HCT116 (cell line): ENCODE measurements at regions not wholly inside any gene's neighbourhood (a gene's known extent, or its start where the extent isn't known, plus 50 kb on each side); places are given as distances from the start of the nearest gene placed in this dataset.

Experiments used
- ATAC-seq: fragments of 200-7000 bp; cut with Tn5 transposase; 2 replicates; pipeline ENCODE4 v1.9.1; 2020; ENCODE audit warnings: mild to moderate bottlenecking, moderate library complexity
- BruUV-seq: library from RNA; stranded (reverse); fragments of 400-500 nt; replicated peaks from 2 replicates; lab custom pipeline; 2021; lab: Mats Ljungman, UMichigan
- CTCF ChIA-PET: fragments of 300-600 bp; sonication (Branson Sonifier 250); formaldehyde crosslinking; loops from one replicate; lab custom pipeline; 2021; ENCODE audit warnings: antibody characterized with exemption; lab: Charles Lee
- POLR2A ChIA-PET: fragments of 300-600, 350-600 bp; sonication (Branson Sonifier 250); formaldehyde crosslinking; loops from one replicate; lab custom pipeline; 2021; ENCODE audit warnings: antibody characterized with exemption; lab: Charles Lee
- RAD21 ChIA-PET, 2 experiments: fragments of 300-600 bp; sonication (Branson Sonifier 250); formaldehyde crosslinking; loops; one replicate each; lab custom pipeline; 2023; ENCODE audit warnings: low total read pairs in 2 of 2; ENCODE audit not compliant: uncharacterized antibody in 2 of 2, unreplicated experiment in 2 of 2, low non-redundant PET in 1 of 2; lab: Charles Lee
- DNase-seq: peaks from one replicate; pipeline ENCODE4 v3.0.0-alpha.2; 2010; ENCODE audit warnings: low read depth, low spot score
- H2AFZ ChIP-seq: fragments of 200-600 bp; shearing (Covaris generic), sonication (generic); 2 replicates; pipeline ENCODE4 v1.6.1; 2017; ENCODE audit warnings: low read depth, mixed run types, mixed read lengths, antibody characterized with exemption, low read length; ENCODE audit not compliant: poor library complexity, severe bottlenecking
- H3K27ac ChIP-seq: 2 replicates; pipeline ENCODE4 v1.5.1; 2012; ENCODE audit warnings: low read depth, low read length
- H3K27me3 ChIP-seq: fragments of 200-600 bp; sonication (generic); 2 replicates; pipeline ENCODE4 v1.6.1; 2016; ENCODE audit warnings: mixed run types, low read length, mixed read lengths; ENCODE audit not compliant: insufficient read depth
- H3K36me3 ChIP-seq, 2 experiments: fragments of 200-500 bp in 1 of 2; fragments of 200-600 bp in 1 of 2; sonication (Bioruptor generic) in 1 of 2; sonication (generic) in 1 of 2; 2 replicates each; pipeline versions ENCODE4 v1.5.1 to v1.6.1; 2014 to 2016; ENCODE audit warnings: low read length in 2 of 2, inconsistent platforms in 1 of 2, mixed read lengths in 1 of 2, mixed run types in 1 of 2; ENCODE audit not compliant: insufficient read depth in 2 of 2, control insufficient read depth in 1 of 2
- H3K4me1 ChIP-seq, 2 experiments: fragments of 200-600 bp in 1 of 2; sonication (generic) in 1 of 2; 2 replicates each; pipeline versions ENCODE4 v1.5.1 to v1.6.1; 2012 to 2017; ENCODE audit warnings: low read length in 2 of 2, inconsistent platforms in 1 of 2, mild to moderate bottlenecking in 1 of 2, mixed read lengths in 1 of 2, mixed run types in 1 of 2, moderate library complexity in 1 of 2; ENCODE audit not compliant: insufficient read depth in 2 of 2, control insufficient read depth in 1 of 2
- H3K4me2 ChIP-seq: fragments of 200-600 bp; sonication (generic); 2 replicates; pipeline ENCODE4 v1.6.1; 2017; ENCODE audit warnings: mixed run types, low read length, mixed read lengths
- H3K4me3 ChIP-seq, 2 experiments: fragments of 200-600 bp in 1 of 2; sonication (generic) in 1 of 2; replicated peaks in 1 of 2; 2 replicates each; pipeline ENCODE4 v1.5.1; 2011 to 2016; ENCODE audit warnings: low read length in 2 of 2, control low read depth in 1 of 2, low read depth in 1 of 2, mild to moderate bottlenecking in 1 of 2, mixed read lengths in 1 of 2, mixed run types in 1 of 2
- H3K79me2 ChIP-seq: fragments of 200-600 bp; sonication (generic); 2 replicates; pipeline ENCODE4 v1.6.1; 2017; ENCODE audit warnings: mild to moderate bottlenecking, mixed run types, low read length, moderate library complexity, mixed read lengths; ENCODE audit not compliant: insufficient read depth
- H3K9ac ChIP-seq: fragments of 200-600 bp; sonication (generic); 2 replicates; pipeline ENCODE4 v1.6.1; 2016; ENCODE audit warnings: low read length, mixed read lengths
- H3K9me2 ChIP-seq: fragments of 200-600 bp; sonication (generic), shearing (Covaris generic); 2 replicates; pipeline ENCODE4 v1.6.1; 2017; ENCODE audit warnings: mixed run types, mild to moderate bottlenecking, moderate library complexity; ENCODE audit not compliant: insufficient read depth
- H3K9me3 ChIP-seq, 2 experiments: fragments of 200-500 bp in 1 of 2; fragments of 200-600 bp in 1 of 2; sonication (Bioruptor generic) in 1 of 2; sonication (generic) in 1 of 2; 2 replicates each; pipeline ENCODE4 v1.6.1; 2014 to 2017; ENCODE audit warnings: low read length in 2 of 2, mixed read lengths in 2 of 2, inconsistent platforms in 1 of 2, low read depth in 1 of 2, mild to moderate bottlenecking in 1 of 2, mixed run types in 1 of 2, moderate library complexity in 1 of 2; ENCODE audit not compliant: control insufficient read depth in 1 of 2, insufficient read depth in 1 of 2
- H4K20me1 ChIP-seq: fragments of 200-600 bp; sonication (generic), shearing (Covaris generic); 2 replicates; pipeline ENCODE4 v1.6.1; 2017; ENCODE audit warnings: mixed run types, mild to moderate bottlenecking, moderate library complexity; ENCODE audit not compliant: insufficient read depth
- ATF3 ChIP-seq: IDR thresholded peaks from 2 replicates; pipeline ENCODE4 v1.6.1; 2012
- CBX3 ChIP-seq: IDR thresholded peaks from 2 replicates; pipeline ENCODE4 v1.6.1; 2012; ENCODE audit warnings: low read depth
- CTCF ChIP-seq, 3 experiments: fragments of 200-600 bp in 1 of 3; sonication (generic) in 1 of 3; IDR thresholded peaks in 2 of 3; conservative IDR thresholded peaks in 1 of 3; 2 replicates each; pipeline ENCODE4 v1.5.1; 2012 to 2017; ENCODE audit warnings: low read depth in 2 of 3, low read length in 2 of 3, antibody characterized with exemption in 1 of 3, borderline replicate concordance in 1 of 3, control low read depth in 1 of 3, mild to moderate bottlenecking in 1 of 3, mixed read lengths in 1 of 3, mixed run types in 1 of 3, moderate library complexity in 1 of 3; ENCODE audit not compliant: insufficient read depth in 1 of 3
- ELF1 ChIP-seq: IDR thresholded peaks from 2 replicates; pipeline ENCODE4 v1.6.1; 2012; ENCODE audit warnings: low read depth, borderline replicate concordance
- EZH2 ChIP-seq: fragments of 200-600 bp; sonication (generic); IDR thresholded peaks from 2 replicates; pipeline ENCODE4 v1.6.1; 2017; ENCODE audit warnings: antibody characterized with exemption, mixed run types
- EZH2phosphoT487 ChIP-seq: fragments of 200-600 bp; IDR thresholded peaks from 2 replicates; pipeline ENCODE4 v1.6.1; 2018; ENCODE audit warnings: antibody characterized with exemption, borderline replicate concordance
- JUND ChIP-seq: IDR thresholded peaks from 2 replicates; pipeline ENCODE4 v1.6.1; 2012
- MAX ChIP-seq: IDR thresholded peaks from 2 replicates; pipeline ENCODE4 v1.6.1; 2012
- POLR2A ChIP-seq: IDR thresholded peaks from 2 replicates; pipeline ENCODE4 v1.7.0; 2011; ENCODE audit warnings: borderline replicate concordance; ENCODE audit not compliant: insufficient read depth, insufficient read length; ENCODE audit errors: extremely low read depth
- POLR2AphosphoS5 ChIP-seq: IDR thresholded peaks from 2 replicates; pipeline ENCODE4 v1.6.1; 2011; ENCODE audit warnings: mild to moderate bottlenecking, low read depth, low read length, moderate library complexity
- REST ChIP-seq: IDR thresholded peaks from 2 replicates; pipeline ENCODE4 v1.6.1; 2012; ENCODE audit warnings: low read depth
- SIN3A ChIP-seq: IDR thresholded peaks from 2 replicates; pipeline ENCODE4 v1.6.1; 2012; ENCODE audit warnings: low read depth
- SP1 ChIP-seq: IDR thresholded peaks from 2 replicates; pipeline ENCODE4 v1.6.1; 2012; ENCODE audit warnings: low read depth
- SRF ChIP-seq: IDR thresholded peaks from 2 replicates; pipeline ENCODE4 v1.6.1; 2012; ENCODE audit warnings: low read depth
- TCF7L2 ChIP-seq: IDR thresholded peaks from 2 replicates; pipeline ENCODE4 v1.7.0; 2011; ENCODE audit warnings: borderline replicate concordance, inconsistent platforms; ENCODE audit not compliant: insufficient read depth, insufficient read length; ENCODE audit errors: extremely low read depth
- ZBTB33 ChIP-seq: IDR thresholded peaks from 2 replicates; pipeline ENCODE4 v1.6.1; 2011; ENCODE audit warnings: mild to moderate bottlenecking, low read length, moderate library complexity; ENCODE audit not compliant: insufficient replicate concordance; ENCODE audit errors: extremely low read depth
- intact Hi-C: fragments of 100-400 bp; cut with micrococcal nuclease; formaldehyde crosslinking; loops from 2 replicates; pipeline ENCODE4 v1.10.0; 2022

- no peak overlapping the region for H3K27ac ChIP-seq
Observed at GRCh38 chr14:97912217-97912616, 1115.0 kb downstream of the VRK1 start.

More at GRCh38 chr14:97912217-97912616, 1115.0 kb downstream of the VRK1 start:
- CTCF ChIA-PET, result no interaction called here
- Histone ChIP-seq H3K9me3 (no peaks in the 10 kb centered on the region), H3K79me2 (no peaks in the 10 kb centered on the region), H4K20me1 (no peaks in the 10 kb centered on the region), H3K9ac (no peak overlapping the region), H3K4me1 (no peaks in the 10 kb centered on the region), H3K9me2 (no peaks in the 10 kb centered on the region), H3K27me3 (no peaks in the 10 kb centered on the region), H3K4me3 (no peak overlapping the region), H3K36me3 (no peaks in the 10 kb centered on the region), H2AFZ (no peak overlapping the region), H3K4me2 (no peak overlapping the region)
- no TSS peak for BruUV-seq
- no peak for ATAC-seq
- DNase-seq, result no peak
- RAD21 ChIA-PET, result no interaction called here
- intact Hi-C loops, result no loop called here
- POLR2A ChIA-PET, result no interaction called here
- TF ChIP-seq POLR2A (no peak), SRF (no peak), EZH2 (no peak), POLR2AphosphoS5 (no peak), SIN3A (no peak), JUND (no peak), SP1 (no peak), ZBTB33 (no peak), CBX3 (no peak), ELF1 (no peak), CTCF (IDR thresholded peaks at IDR 0.05 in 2 of 3, conservative IDR thresholded peaks at IDR 0.05 in 1 of 3; ENCODE audit: borderline replicate concordance in 1 of 3, insufficient read depth in 1 of 3, low read depth in 2 of 3, low read length in 2 of 3) (no peak), REST (no peak), TCF7L2 (no peak), ATF3 (no peak), EZH2phosphoT487 (no peak), MAX (no peak)
- TF ChIP-seq, all 23 proteins: peak for 0
